HG03521 (cell line): ENCODE measurements at regions not wholly inside any gene's neighbourhood (a gene's known extent, or its start where the extent isn't known, plus 50 kb on each side); places are given as distances from the start of the nearest gene placed in this dataset.

Experiments
- ATAC-seq: cut with Tn5 transposase; IDR thresholded peaks from one replicate; pipeline ENCODE4 v1.9.1; 2021; ENCODE audit warnings: mild to moderate bottlenecking, moderate library complexity; ENCODE audit not compliant: unreplicated experiment

GRCh38 chr17:36727577-36727976, 126.2 kb downstream of the MRM1 start:
- no peak for ATAC-seq

- ATAC-seq = no peak
Measured at GRCh38 chr17:36728030-36728991, 126.9 kb downstream of the MRM1 start.

GRCh38 chr17:36730095-36730808, 128.9 kb downstream of the MRM1 start:
- no peak for ATAC-seq

GRCh38 chr17:36730857-36731490, 129.6 kb downstream of the MRM1 start:
- ATAC-seq = no peak

- no peak for ATAC-seq
Measured at GRCh38 chr17:36731811-36732210, 130.4 kb downstream of the MRM1 start.

- ATAC-seq = no peak
Measured at GRCh38 chr17:36732351-36732750, 131.0 kb downstream of the MRM1 start.

GRCh38 chr17:36736201-36737156, 135.1 kb downstream of the MRM1 start:
- no peak for ATAC-seq

GRCh38 chr17:36739208-36739607, 137.8 kb downstream of the MRM1 start:
- ATAC-seq = no peak

- ATAC-seq = no peak
Measured at GRCh38 chr17:36740157-36740556, 138.8 kb downstream of the MRM1 start.

- no peak for ATAC-seq
Measured at GRCh38 chr17:36741019-36741902, 139.9 kb downstream of the MRM1 start.

- ATAC-seq = no peak
Measured at GRCh38 chr17:36742267-36743000, 141.1 kb downstream of the MRM1 start.

- ATAC-seq = no peak
Measured at GRCh38 chr17:36743130-36743529, 141.7 kb downstream of the MRM1 start.

- ATAC-seq = no peak
Measured at GRCh38 chr17:36746381-36747053, 145.1 kb downstream of the MRM1 start.

GRCh38 chr17:36747861-36748260, 146.5 kb downstream of the MRM1 start:
- no peak for ATAC-seq

- ATAC-seq = no peak
Measured at GRCh38 chr17:36748272-36748671, 146.9 kb downstream of the MRM1 start.

- no peak for ATAC-seq
Measured at GRCh38 chr17:36749493-36749892, 148.1 kb downstream of the MRM1 start.

GRCh38 chr17:36750316-36750885, 149.0 kb downstream of the MRM1 start:
- ATAC-seq = no peak
